HG02938 (cell line): ENCODE measurements at regions not wholly inside any gene's neighbourhood (a gene's known extent, or its start where the extent isn't known, plus 50 kb on each side); places are given as distances from the start of the nearest gene placed in this dataset.

Experiments
- ATAC-seq: cut with Tn5 transposase; IDR thresholded peaks from one replicate; pipeline ENCODE4 v1.9.1; 2021; ENCODE audit warnings: mild to moderate bottlenecking, moderate library complexity; ENCODE audit not compliant: unreplicated experiment

DNA sequence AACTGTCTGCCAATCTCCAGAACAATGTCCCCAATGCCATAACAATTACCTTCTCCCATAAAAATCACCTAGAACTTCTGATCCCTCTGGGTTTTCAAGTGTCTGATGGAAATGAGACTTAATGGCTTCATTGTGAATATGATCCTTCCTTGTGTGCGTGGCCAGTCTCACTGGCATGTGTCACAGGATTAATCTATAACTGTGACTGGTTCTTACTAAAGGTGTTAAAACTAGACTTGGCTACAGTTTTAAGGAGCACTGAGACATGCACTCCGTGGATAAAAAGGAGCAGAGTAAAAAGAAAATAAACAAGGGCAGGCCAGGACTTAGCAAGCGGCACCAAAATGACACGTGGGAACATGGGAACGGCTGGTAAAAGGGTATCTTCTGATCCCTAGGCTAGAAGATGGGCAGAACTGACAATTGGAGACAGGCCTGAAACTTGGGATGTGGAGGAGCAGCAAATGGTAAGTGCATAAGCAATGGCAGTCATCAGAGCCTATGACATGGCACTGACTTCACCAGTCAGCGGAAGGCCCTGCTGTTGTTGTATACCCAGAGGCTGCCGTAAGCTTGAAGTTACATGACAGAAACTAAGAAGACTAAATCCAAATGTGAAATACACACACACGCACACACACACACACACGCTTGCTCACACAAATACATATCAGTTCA lies 256.6 kb upstream of the NOCT start:
- no peak for ATAC-seq

- ATAC-seq = no peak
These were observed 257.4 kb upstream of the NOCT start for GRCh38 chr4:138758196-138758595.

DNA sequence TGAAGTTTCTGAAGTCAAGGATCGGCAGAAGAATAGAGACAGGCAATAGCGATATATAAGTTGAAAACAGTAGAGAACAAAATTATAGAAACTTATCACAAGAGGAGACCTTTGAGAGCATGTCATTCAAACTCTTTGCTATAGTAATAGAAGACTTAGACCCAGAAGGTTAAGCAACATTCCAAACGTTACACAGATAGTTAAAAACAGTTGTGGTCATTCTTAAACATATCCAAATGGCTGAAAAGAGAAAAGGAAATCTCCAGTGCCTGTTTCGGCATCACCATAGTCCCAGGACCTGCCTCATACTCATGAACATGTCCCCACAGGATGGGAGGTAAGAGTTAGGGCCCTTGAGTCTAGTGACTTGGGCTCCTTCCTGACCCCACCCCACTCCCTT lies 258.1 kb upstream of the NOCT start:
- ATAC-seq = no peak

- ATAC-seq = no peak
These were observed 259.1 kb upstream of the NOCT start for GRCh38 chr4:138756519-138756918.

GRCh38 chr4:138751309-138751708 lies 264.3 kb upstream of the NOCT start:
- ATAC-seq = no peak

- no peak for ATAC-seq
These were observed 266.3 kb upstream of the NOCT start for GRCh38 chr4:138749303-138749702.

DNA sequence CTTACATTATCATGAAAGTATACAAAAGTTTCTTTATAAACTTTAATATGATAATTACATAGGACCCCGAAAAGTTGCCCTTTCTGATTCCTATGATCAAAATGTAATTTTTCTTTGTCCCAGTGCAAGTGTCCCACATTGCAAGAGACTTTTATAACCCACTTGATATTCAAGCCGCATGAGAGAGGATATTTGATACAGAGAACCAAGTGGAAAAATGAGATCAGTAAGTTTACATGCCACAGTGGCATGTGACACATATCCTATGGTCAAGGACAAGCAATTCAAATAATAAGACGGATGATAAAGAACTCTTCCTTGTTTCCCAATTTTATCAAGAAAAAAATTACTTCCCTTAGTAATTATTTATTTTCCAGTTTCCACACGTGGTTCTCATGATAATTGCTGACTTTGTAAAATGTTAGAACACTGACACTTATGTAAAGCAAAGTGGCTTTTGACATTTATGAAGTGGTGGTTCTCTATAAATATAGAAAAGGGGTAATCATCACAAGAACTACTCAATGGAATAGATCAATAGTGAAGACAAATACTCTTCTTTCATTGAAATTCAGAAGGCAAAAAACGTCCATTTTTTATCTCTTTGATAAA lies 273.7 kb upstream of the NOCT start:
- ATAC-seq = no peak

GRCh38 chr4:138740816-138741745 lies 274.5 kb upstream of the NOCT start:
- ATAC-seq = no peak

DNA sequence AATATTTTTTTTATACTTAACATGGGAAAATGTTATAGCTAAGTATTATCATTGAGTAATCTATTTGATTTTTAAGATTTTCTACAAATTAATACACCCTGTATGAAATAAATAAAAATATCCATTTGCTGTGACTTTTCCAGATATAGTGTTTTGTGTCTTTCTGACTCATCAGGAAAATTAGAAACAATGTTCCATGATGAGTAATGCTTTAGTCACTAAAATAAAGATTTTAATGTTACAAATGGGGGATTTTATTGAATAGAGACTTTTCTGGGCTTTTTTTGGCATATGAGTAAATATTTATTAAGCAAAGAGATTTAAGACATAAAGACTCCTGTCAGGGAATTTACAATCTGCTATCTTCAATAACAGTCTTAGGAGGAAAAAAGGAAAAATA lies 279.2 kb upstream of the NOCT start:
- ATAC-seq = no peak

DNA sequence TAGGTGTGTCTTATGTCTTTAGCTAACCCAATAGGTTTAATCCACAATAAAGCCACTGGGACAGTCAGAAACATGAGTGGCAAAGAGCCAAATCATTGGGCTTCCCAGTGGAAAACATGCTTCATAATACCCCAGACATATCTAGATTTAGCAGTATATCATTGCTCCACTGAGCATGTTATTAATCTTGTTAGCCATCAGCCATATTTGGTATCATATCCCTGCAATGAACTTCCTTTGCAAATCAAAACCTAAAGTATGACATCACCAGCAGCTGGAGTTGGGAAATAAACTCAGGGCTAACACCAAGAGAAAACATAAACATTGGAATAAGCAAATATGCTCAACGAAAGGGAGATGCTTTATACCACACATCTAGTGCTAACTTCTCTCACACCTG lies 280.8 kb upstream of the NOCT start:
- no peak for ATAC-seq

- no peak for ATAC-seq
These were observed 287.0 kb upstream of the NOCT start for GRCh38 chr4:138728566-138728965.

DNA sequence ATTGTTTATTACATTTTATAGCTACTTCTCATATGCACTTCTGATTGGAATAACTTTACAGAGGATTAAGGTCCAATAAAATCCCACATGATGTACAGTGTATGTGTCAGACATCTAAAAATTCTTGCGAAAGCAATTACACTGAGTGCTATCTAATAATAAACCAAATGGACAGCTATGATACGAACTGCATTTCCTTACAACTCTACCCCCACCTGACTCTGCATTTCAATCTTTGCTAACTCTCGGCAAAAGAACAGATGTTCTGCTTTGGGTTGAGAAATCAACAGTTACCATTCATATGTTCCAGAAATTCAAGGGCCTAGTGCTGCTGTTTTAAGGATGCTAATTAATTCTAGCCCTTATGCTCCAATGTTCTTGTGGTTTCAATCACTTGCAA lies 287.9 kb upstream of the NOCT start:
- ATAC-seq = no peak

GRCh38 chr4:138724530-138724929 lies 291.1 kb upstream of the NOCT start:
- ATAC-seq = no peak

- no peak for ATAC-seq
These were observed 298.8 kb upstream of the NOCT start for GRCh38 chr4:138716559-138717335.

DNA sequence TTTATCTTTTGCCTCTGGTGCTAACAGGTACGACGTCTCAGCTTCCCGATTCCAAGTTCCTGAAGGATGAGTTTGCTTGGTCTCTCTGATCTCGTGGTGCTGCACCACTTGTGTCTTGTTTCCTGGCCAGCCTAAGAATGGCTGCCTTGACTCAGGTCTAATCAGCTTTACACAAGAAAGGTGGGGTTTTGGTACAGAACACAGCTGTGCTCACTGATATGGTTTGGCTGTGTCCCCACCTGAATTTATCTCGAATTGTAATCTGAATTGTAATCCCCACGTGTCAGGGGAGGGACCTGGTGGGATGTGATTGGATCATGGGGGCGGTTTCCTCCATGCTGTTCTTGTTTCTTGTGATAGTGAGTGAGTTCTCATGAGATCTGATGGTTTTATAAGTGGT lies 305.3 kb upstream of the NOCT start:
- no peak for ATAC-seq

DNA sequence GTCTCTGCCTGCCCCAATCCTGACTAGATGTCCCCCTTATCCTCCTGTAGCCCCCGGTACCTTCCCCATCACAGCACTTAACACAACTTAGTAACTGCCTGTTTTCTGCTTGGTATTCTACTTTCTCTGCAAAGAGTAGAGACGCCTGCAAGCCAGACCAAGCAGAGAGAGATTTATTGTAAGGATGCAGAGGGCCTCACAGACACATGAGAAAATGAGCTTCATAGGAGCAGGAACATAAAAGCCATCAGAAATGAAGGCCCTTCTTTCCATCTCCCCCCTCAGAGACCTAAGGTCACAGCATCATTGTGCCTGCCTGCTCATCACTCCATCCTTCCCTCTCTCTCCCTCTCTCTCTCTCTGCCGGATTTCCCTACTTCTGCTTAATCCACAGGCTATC lies 305.7 kb upstream of the NOCT start:
- no peak for ATAC-seq

- ATAC-seq = no peak
These were observed 307.6 kb upstream of the NOCT start for GRCh38 chr4:138707746-138708677.

GRCh38 chr4:138706201-138706600 lies 309.4 kb upstream of the NOCT start:
- ATAC-seq = no peak

- no peak for ATAC-seq
These were observed 313.3 kb upstream of the NOCT start for GRCh38 chr4:138702190-138702824.

DNA sequence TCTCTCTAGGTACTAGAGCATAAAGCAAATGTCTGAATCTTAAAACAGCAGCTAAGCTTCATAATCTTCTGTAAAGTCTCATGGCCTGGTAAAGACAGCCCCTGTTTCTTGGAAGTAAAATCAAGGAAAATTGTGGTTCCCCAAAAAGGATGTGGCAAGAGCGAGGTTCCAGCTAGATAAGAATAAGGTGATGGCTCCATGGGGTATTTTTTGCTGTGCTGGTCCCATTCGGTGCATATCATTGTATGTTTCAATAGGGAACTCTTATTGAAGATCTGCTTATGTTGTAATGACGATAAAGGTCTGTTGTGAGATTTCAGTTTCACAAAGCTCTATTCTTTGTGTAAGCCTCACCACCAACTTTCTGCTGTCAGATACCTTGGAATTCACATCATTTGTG lies 316.9 kb upstream of the NOCT start:
- ATAC-seq = no peak
